GM21737 (cell line): ENCODE measurements at regions not wholly inside any gene's neighbourhood (a gene's known extent, or its start where the extent isn't known, plus 50 kb on each side); places are given as distances from the start of the nearest gene placed in this dataset.
A peak's percentile ranks its signal among the peaks of the same experiment; 100 is the strongest.
"Not testable (repeated sequence)": the region's sequence is repeated elsewhere in the genome, so short reads cannot be mapped to it uniquely, and the experiment has no call there.

Experiments used
- ATAC-seq: cut with Tn5 transposase; IDR thresholded peaks from one replicate; pipeline ENCODE4 v1.9.1; 2021; ENCODE audit warnings: mild to moderate bottlenecking, moderate library complexity; ENCODE audit not compliant: unreplicated experiment

DNA sequence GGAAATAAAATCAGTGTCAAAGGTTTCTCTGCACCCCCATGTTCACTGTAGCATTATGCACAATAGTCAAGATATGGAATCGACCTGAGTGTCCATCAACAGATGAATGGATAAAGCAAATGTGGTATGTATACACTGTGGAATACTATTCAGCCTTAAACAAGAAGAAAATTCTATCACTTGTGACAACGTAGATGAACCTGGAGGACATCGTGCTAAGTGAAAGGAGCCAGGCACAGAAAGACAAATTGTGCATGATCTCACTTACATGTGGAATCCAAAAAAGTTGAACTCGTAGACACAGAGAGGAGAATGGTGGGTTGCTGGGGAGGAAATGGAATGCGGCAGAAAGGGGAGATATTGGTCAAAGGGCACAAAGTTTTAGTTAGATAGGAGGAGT, 136.3 kb upstream of the ESR1 start:
- no peak for ATAC-seq

- ATAC-seq: no peak
Observed at GRCh38 chr6:151674578-151674977, 132.9 kb upstream of the ESR1 start.

DNA sequence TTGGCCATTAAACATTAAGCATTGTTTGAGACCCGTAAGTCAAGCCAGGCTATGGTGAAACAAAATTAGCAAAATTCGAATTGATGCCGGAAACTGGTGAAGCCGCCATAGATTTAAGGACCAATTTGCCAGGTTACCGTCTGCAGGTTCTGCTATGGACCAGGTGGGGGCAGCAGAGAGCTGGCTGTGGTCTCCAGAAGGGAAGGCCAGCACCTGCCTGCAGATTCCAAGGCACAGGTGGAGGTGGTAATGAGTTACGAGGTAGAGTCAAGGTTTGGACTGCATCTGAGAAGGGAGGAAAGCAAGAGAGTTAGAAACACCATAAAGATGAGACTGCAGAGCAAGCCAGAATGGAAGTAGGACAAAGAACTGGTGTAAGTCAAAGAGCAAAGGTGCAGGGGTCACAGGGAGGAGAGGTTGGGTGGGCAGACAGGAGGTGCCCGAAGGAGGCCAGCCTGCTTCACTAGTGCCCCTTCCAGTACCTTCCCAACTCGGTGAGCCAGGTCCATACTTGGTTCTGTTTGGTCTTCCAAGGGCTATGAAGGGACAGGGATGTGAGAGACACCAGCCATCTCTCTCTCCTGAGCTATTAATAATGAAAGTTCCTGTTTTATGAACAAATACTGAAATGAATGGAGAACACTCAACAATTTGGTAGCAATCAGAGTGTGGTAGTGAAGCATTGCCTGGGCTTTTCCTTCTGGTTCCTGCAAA, 131.6 kb upstream of the ESR1 start:
- ATAC-seq: peak; percentile 90

GRCh38 chr6:151676460-151676945, 131.0 kb upstream of the ESR1 start:
- no peak for ATAC-seq

GRCh38 chr6:151677404-151677803, 130.1 kb upstream of the ESR1 start:
- ATAC-seq: no peak

DNA sequence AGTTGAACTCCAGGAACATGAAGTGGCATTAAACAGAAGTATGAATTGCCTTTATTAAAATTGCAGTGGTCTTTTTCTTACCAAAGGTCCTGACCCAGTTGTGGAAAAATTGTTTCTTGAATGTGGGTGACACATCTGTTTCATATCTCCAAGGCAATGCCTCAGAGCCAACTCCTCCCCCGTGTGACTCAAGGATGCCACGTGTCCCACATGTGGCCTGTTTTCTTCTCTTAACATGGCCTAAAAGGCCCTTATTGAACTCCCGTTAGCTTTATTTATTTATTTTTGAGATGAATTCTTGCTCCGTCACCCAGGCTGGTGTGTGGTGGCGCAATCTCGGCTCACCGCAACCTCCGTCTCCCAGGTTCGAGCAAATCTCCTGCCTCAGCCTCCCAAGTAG, 128.4 kb upstream of the ESR1 start:
- no peak for ATAC-seq

DNA sequence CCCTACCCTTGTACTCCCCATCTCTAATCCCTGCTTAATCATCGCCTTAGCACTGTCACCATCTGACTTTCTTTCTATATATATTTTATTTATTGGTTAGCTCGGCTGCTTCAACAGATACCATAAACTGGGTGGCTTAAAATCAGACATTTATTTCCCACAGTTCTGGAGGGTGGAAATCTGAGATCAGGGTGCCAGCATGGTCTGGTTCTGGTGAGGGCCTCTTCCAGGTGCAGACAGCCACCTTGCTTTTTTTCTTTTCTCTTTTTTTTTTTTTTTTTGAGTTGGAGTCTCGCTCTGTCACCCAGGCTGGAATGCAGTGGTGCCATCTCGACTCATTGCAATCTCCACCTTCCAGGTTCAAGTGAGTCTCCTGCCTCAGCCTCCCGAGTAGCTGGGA, 127.5 kb upstream of the ESR1 start:
- no peak for ATAC-seq

DNA sequence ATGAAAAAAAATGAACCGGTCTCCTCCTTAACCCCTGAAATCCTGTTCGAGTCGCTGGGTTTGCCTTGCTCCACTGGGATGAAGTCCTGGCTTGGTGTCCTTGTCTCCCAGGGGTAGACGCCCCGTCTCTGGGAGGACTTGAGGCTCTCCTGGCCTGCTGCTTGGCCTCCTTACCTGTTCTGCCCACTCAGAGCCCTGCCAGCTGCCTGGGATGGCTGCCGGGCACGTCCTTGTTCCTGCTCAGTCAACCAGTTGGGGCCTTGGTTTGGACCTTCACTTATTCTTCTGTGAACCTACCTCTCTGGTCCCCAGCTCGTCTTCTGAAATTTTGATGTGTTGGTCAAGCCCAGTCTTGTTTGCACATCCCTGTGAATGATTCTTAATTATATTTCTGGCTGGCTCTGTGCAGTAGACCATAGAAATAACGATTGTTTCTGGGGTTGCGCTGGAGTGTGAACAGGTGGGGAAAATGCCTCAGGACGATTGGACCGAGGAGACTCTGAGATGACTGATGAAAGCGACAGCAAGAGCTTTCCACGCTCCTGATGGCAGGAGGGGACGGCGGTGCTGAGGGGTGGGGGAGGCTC, 126.5 kb upstream of the ESR1 start:
- no peak for ATAC-seq

DNA sequence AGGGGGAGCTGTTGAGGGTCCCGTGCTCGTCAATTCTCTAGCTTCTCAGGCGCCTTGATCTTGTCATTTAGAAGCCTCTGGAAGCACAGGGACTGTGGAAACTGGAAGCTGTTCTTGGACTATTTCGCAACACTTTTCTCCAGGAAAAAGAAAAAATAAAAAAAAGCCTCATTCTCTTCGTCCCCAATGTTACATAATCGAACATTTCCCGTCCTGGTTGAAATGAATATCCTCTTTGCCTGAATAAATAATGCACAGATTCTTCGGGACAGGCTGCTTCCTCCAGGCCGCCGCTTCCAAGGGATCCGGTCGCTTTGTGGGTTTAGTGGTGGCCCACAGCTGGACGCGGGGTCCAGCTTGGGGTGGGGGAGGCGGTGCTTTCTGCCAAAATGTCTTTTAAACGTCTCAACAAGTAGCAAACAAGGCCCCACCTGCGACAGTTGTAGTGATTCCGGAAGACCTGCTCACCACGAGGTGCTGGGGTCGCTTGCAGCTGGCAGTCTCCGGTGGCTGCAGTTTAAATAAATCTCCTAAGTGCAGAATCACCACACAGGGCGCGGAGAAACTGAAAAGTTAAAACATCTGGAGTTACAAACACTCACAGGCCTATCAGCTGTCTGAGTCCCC, 125.9 kb upstream of the ESR1 start:
- no peak for ATAC-seq

DNA sequence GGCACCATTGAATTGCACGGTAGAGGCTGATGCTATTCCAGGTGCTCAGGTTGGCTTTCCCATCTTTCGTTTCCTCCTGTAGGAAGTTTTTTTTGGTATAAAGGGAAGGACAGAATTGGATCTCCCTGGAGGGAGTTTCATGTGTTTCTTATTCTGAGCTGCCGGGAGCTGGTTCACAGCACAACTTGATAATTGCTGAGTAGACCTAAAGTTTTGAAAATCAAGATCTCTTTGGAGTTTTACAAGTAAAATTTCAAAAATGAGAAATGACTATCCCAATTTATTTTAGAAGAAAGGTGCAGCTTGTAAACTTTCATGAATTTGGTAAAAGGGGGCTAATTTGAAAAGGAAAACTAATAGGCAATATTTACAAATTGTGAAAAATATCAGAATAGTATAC, 125.2 kb upstream of the ESR1 start:
- ATAC-seq: no peak

DNA sequence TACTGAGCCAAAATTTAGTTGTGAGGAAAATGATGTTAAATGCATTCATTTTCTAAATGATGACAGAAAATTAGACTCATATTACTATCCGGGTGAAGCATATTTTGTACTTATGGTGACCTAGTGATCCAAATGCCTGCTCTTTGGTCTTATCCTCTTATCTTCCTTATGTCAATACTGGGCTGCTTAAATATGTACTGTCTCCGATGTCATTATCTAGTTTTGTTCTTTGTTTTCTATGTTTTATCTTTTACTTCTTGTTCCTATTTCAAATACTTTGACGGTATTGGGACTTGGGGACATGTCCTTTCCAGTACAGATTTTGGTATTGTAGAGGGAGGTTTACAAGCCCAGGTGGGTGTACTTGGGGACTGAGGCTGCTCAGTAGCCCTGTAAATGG, 124.6 kb upstream of the ESR1 start:
- no peak for ATAC-seq

DNA sequence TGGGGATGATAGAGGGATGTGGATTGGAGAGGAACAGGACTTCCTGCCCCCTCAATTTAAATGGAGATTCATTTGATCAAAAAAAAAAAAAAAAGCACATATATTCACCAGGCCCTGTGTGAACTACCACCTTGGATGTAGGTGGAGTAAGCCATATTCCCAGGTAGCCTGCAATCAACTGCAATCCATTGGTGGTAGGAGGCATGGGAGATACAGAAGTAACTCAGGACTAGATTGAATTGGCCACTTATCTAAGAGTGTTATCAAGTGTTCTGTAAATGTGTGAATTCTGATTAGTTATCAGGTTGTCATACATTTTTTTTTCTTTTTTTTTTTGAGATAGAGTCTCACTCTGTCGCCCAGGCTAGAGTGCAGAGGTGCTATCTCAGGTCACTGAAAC, 124.1 kb upstream of the ESR1 start:
- ATAC-seq: no peak

- ATAC-seq: no peak
Observed at GRCh38 chr6:151689499-151690201, 117.8 kb upstream of the ESR1 start.

DNA sequence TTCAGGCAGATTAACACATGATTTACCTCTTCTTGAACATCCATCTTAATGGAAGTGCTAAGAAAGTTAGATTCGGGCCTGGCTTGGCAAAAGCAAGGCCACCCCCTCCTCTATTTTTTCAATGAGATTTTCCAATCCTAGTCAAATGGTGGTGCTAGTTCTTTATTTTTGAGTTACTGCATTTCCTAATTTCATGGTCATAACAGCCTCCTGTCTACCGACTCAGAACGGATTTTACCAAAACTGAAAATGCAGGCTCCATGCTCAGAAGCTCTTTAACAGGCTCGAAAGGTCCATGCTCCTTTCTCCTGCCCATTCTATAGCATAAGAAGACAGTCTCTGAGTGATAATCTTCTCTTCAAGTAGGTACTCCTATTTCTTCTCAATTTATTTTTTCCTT, 117.2 kb upstream of the ESR1 start:
- no peak for ATAC-seq

GRCh38 chr6:151690768-151691562, 116.5 kb upstream of the ESR1 start:
- ATAC-seq: peak; percentile 94

- ATAC-seq: no peak
Observed at GRCh38 chr6:151692216-151692615, 115.3 kb upstream of the ESR1 start.

DNA sequence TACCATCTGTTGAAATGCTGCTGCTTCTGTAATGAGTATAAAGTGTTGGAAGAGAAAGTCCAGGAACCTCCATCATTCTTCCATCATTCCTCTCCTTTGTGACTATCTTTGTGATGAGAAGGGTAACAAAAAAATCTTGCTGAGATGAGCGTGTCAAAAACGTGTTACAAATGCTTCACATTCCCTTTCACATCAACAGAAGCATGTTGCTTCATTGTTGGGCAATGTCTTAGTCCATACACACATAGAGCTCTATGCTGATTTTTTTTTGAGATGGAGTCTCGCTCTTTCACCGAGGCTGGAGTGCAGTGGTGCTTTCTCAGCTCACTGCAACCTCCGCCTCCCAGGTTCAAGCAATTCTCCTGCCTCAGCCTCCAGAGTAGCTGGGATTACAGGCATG, 114.1 kb upstream of the ESR1 start:
- ATAC-seq: no peak

GRCh38 chr6:151695156-151695555, 112.3 kb upstream of the ESR1 start:
- ATAC-seq: no peak

DNA sequence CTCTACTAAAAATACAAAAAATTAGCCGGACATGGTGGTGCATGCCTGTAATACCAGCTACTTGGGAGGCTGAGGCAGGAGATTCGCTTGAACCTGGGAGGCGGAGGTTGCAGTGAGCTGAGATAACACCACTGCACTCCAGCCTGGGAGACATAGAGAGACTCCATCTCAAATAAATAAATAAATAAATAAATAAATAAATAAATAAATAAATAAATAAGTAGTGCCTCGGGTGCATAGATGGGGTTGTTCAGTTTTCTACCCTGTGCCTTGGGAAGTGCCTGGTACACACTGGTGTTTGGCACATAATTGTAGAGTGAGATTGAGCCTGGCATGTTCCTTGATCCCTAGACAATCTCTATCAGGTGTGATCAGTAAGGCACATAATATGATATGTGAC, 111.2 kb upstream of the ESR1 start:
- ATAC-seq: not testable (repeated sequence)

- ATAC-seq: no peak
Observed at GRCh38 chr6:151698931-151699700, 108.4 kb upstream of the ESR1 start.
